ENCODE measurements at regions not wholly inside any gene's neighbourhood (a gene's known extent, or its start where the extent isn't known, plus 50 kb on each side); places are given as distances from the start of the nearest gene placed in this dataset.

DNA sequence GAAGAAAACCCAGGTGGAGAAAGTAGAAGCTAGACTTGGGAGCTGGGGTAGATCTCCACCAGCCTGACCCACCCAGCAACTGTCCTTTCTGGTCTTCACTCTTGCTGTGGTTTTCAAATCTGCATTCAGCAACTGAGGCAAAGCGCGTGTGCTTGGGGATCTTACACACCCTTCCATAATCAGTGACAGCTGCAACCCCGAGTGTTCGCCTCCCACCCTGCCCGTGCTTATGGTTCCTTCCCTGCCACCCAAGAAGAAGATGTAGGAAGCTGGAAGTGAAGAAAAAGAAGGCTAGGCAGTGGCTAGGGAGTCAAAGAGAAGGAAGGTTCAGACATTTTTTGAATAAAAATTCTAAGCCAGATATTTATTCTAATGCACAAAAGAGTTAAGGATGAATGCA, 162.6 kb upstream of the CCND2 start (continued):
- TF ChIP-seq, protein P1, sequence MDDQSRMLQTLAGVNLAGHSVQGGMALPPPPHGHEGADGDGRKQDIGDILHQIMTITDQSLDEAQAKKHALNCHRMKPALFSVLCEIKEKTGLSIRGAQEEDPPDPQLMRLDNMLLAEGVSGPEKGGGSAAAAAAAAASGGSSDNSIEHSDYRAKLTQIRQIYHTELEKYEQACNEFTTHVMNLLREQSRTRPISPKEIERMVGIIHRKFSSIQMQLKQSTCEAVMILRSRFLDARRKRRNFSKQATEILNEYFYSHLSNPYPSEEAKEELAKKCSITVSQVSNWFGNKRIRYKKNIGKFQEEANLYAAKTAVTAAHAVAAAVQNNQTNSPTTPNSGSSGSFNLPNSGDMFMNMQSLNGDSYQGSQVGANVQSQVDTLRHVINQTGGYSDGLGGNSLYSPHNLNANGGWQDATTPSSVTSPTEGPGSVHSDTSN (IDR thresholded peaks at IDR 0.05) = no peak
- TF ChIP-seq TAF1 (IDR thresholded peaks at IDR 0.05; ENCODE audit: borderline replicate concordance, low read depth, low read length) (no peak), SIN3A (IDR thresholded peaks at IDR 0.05; ENCODE audit: borderline replicate concordance, low read depth, low read length) (no peak), GABPA (IDR thresholded peaks at IDR 0.05; ENCODE audit: low read depth) (no peak), YY1 (IDR thresholded peaks at IDR 0.05; ENCODE audit: low read depth) (no peak)

DNA sequence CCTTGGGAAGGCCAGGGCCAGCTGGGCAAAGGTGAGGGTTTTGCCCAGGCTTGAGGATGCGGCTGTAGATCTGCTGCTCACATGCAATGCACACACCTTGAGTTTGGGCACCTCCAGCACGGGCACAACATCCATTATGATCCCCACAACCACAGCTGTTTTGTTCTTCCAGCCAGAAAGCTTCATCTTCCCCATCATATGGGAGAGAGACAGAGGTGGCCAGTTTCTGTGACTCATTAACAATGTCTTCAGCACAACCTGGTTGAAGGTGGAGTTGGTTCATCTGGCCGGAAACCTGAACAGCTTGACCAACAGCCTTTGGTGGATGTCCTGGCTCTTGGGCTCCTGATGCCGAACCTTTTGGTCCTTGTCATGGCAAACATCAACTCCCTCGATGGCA, 163.7 kb upstream of the CCND2 start:
- H3K36me3 ChIP-seq (replicated peaks in 1 of 2; ENCODE audit: control insufficient read depth in 1 of 2, insufficient read depth in 2 of 2, low read length in 1 of 2) = no peaks in the 10 kb centered on the region
- H3K9me2 ChIP-seq = no peaks in the 10 kb centered on the region

DNA sequence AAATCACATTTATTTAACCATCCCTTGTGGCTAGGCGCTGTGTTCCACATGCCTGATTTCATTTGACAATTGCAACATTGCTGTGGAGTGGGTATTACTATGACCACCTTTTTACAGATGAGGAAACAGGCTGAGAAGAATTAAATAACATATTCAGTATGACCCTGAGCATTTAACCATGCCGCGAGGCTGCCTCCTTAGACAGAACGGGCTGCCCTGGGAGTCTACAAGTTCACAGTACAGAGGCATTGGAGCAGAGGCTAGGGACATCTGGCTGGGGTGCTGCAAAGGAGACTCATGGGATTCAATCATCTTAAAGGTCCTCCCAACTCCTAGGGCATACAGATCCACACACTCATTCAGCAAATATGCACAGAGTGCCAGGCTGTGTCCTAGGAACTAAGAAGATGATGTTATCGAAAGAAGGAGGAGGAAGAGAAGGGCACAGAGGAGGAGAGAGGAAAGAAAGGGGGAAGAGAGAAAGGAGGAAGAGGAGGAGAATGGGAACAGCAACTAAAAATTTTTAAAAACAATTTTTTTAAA, 164.7 kb upstream of the CCND2 start:
- no peak overlapping the region for H3K4me3 ChIP-seq (ENCODE audit: low read depth in 2 of 2, low read length in 1 of 2)
- H4K20me1 ChIP-seq (ENCODE audit: insufficient read depth) = no peaks in the 10 kb centered on the region
- H2AFZ ChIP-seq (ENCODE audit: low read depth) = no peak overlapping the region
- ChIA-PET CTCF (interaction anchor here (0.8 kb wide), 1 partner anchor 168 kb away, joined by 3 read pairs; no protein-coding TSS in a partner anchor), POLR2A (no interaction called here)
- no peaks in the 10 kb centered on the region for H3K9me2 ChIP-seq
- 10% methylated on average over 5 of the region's 5 CpGs for WGBS (ENCODE audit: low lambda C conversion rate)
- H3K9me3 ChIP-seq = no peaks in the 10 kb centered on the region
- no peak overlapping the region for H3K27ac ChIP-seq (ENCODE audit: low read depth in 2 of 2, low read length in 1 of 2)
- no peaks in the 10 kb centered on the region for H3F3A ChIP-seq (replicated peaks; ENCODE audit: insufficient read depth)
- H3K27me3 ChIP-seq (ENCODE audit: insufficient read depth) = peaks cover 46% of the 10 kb centered on the region; the same call in 1 of the 2 replicates
- no peak for DNase-seq
- H3K9ac ChIP-seq = no peak overlapping the region
- no peak overlapping the region for H3K4me2 ChIP-seq
- H3K79me2 ChIP-seq (ENCODE audit: insufficient read depth) = no peaks in the 10 kb centered on the region
- no peaks in the 10 kb centered on the region for H3K36me3 ChIP-seq (replicated peaks in 1 of 2; ENCODE audit: control insufficient read depth in 1 of 2, insufficient read depth in 2 of 2, low read length in 1 of 2)
- H3K4me1 ChIP-seq (ENCODE audit: control insufficient read depth in 1 of 2, insufficient read depth in 2 of 2, low read depth in 1 of 2, low read length in 1 of 2) = no peaks in the 10 kb centered on the region
- TF ChIP-seq EZH2phosphoT487 (IDR thresholded peaks at IDR 0.05; ENCODE audit: borderline replicate concordance, low read depth) = no peak
- no peak for TF ChIP-seq MEF2A (IDR thresholded peaks at IDR 0.05; ENCODE audit: borderline replicate concordance, low read depth)
- TF ChIP-seq RAD21 (IDR thresholded peaks at IDR 0.05; ENCODE audit: low read length) = no peak
- no peak for TF ChIP-seq RFX5 (IDR thresholded peaks at IDR 0.05; ENCODE audit: low read length)
- TF ChIP-seq TEAD4 (IDR thresholded peaks at IDR 0.05; ENCODE audit: borderline replicate concordance, insufficient read depth) = no peak
- no peak for TF ChIP-seq MAX (IDR thresholded peaks at IDR 0.05; ENCODE audit: low read depth)
- TF ChIP-seq CHD2 (IDR thresholded peaks at IDR 0.05; ENCODE audit: low read length, partially characterized antibody) = no peak
- no peak for TF ChIP-seq EP300 (IDR thresholded peaks at IDR 0.05; ENCODE audit: borderline replicate concordance in 1 of 2, low read depth in 1 of 2, low read length in 1 of 2)
- no peak for TF ChIP-seq GABPA (IDR thresholded peaks at IDR 0.05; ENCODE audit: low read depth)
- TF ChIP-seq MXI1 (IDR thresholded peaks at IDR 0.05; ENCODE audit: low read depth, low read length) = no peak
- TF ChIP-seq TCF12 (IDR thresholded peaks at IDR 0.05) = no peak
- TF ChIP-seq NFIC (IDR thresholded peaks at IDR 0.05; ENCODE audit: borderline replicate concordance) = no peak
- TF ChIP-seq JUND (IDR thresholded peaks at IDR 0.05) = no peak
- TF ChIP-seq, protein P2, sequence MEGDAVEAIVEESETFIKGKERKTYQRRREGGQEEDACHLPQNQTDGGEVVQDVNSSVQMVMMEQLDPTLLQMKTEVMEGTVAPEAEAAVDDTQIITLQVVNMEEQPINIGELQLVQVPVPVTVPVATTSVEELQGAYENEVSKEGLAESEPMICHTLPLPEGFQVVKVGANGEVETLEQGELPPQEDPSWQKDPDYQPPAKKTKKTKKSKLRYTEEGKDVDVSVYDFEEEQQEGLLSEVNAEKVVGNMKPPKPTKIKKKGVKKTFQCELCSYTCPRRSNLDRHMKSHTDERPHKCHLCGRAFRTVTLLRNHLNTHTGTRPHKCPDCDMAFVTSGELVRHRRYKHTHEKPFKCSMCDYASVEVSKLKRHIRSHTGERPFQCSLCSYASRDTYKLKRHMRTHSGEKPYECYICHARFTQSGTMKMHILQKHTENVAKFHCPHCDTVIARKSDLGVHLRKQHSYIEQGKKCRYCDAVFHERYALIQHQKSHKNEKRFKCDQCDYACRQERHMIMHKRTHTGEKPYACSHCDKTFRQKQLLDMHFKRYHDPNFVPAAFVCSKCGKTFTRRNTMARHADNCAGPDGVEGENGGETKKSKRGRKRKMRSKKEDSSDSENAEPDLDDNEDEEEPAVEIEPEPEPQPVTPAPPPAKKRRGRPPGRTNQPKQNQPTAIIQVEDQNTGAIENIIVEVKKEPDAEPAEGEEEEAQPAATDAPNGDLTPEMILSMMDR (IDR thresholded peaks at IDR 0.05) = no peak

More for the DNA sequence above, 163.7 kb upstream of the CCND2 start:
- Histone ChIP-seq H3K9me3 (no peaks in the 10 kb centered on the region), H2AFZ (ENCODE audit: low read depth) (no peak overlapping the region), H3F3A (replicated peaks; ENCODE audit: insufficient read depth) (no peaks in the 10 kb centered on the region), H3K9ac (no peak overlapping the region), H3K27ac (ENCODE audit: low read depth in 2 of 2, low read length in 1 of 2) (no peak overlapping the region), H4K20me1 (ENCODE audit: insufficient read depth) (no peaks in the 10 kb centered on the region), H3K27me3 (ENCODE audit: insufficient read depth) (peaks cover 47% of the 10 kb centered on the region; the same call in 1 of the 2 replicates), H3K4me1 (ENCODE audit: control insufficient read depth in 1 of 2, insufficient read depth in 2 of 2, low read depth in 1 of 2, low read length in 1 of 2) (no peaks in the 10 kb centered on the region), H3K79me2 (ENCODE audit: insufficient read depth) (no peaks in the 10 kb centered on the region), H3K4me2 (no peak overlapping the region), H3K4me3 (ENCODE audit: low read depth in 2 of 2, low read length in 1 of 2) (no peak overlapping the region)
- no peak for TF ChIP-seq RFX5 (IDR thresholded peaks at IDR 0.05; ENCODE audit: low read length)
- no peak for TF ChIP-seq ELF1 (IDR thresholded peaks at IDR 0.05)
- TF ChIP-seq JUND (IDR thresholded peaks at IDR 0.05) = no peak
- no peak for TF ChIP-seq YY1 (IDR thresholded peaks at IDR 0.05; ENCODE audit: low read depth)
- TF ChIP-seq, protein P1 (IDR thresholded peaks at IDR 0.05) = no peak
- TF ChIP-seq, protein P3, sequence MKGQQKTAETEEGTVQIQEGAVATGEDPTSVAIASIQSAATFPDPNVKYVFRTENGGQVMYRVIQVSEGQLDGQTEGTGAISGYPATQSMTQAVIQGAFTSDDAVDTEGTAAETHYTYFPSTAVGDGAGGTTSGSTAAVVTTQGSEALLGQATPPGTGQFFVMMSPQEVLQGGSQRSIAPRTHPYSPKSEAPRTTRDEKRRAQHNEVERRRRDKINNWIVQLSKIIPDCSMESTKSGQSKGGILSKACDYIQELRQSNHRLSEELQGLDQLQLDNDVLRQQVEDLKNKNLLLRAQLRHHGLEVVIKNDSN (IDR thresholded peaks at IDR 0.05; ENCODE audit: borderline replicate concordance, low read depth) = no peak
- TF ChIP-seq TEAD4 (IDR thresholded peaks at IDR 0.05; ENCODE audit: borderline replicate concordance, insufficient read depth) = no peak
- TF ChIP-seq FOXM1 (IDR thresholded peaks at IDR 0.05; ENCODE audit: low read depth) = no peak
- WGBS (ENCODE audit: low lambda C conversion rate) = 0% methylated on average over 4 of the region's 5 CpGs
- ChIA-PET POLR2A (no interaction called here), CTCF (interaction anchor here (0.7 kb wide), 1 partner anchor 167 kb away, joined by 3 read pairs; no protein-coding TSS in a partner anchor)
- no peak for DNase-seq
